HG03097 (cell line): ENCODE measurements at regions not wholly inside any gene's neighbourhood (a gene's known extent, or its start where the extent isn't known, plus 50 kb on each side); places are given as distances from the start of the nearest gene placed in this dataset.

Source experiments
- ATAC-seq: cut with Tn5 transposase; IDR thresholded peaks from one replicate; pipeline ENCODE4 v1.9.1; 2021; ENCODE audit not compliant: unreplicated experiment, low FRiP score

- no peak for ATAC-seq
These were observed 192.8 kb upstream of the THBS1 start for GRCh38 chr15:39388118-39388517.

- no peak for ATAC-seq
These were observed 189.6 kb upstream of the THBS1 start for GRCh38 chr15:39391230-39391629.

GRCh38 chr15:39392469-39393047, 188.3 kb upstream of the THBS1 start:
- ATAC-seq, result no peak

GRCh38 chr15:39393575-39394335, 187.1 kb upstream of the THBS1 start:
- ATAC-seq, result no peak

- ATAC-seq, result no peak
These were observed 186.4 kb upstream of the THBS1 start for GRCh38 chr15:39394496-39394895.

GRCh38 chr15:39396979-39397615, 183.8 kb upstream of the THBS1 start:
- no peak for ATAC-seq

- no peak for ATAC-seq
These were observed 183.0 kb upstream of the THBS1 start for GRCh38 chr15:39397883-39398282.

GRCh38 chr15:39399600-39399999, 181.3 kb upstream of the THBS1 start:
- no peak for ATAC-seq

- no peak for ATAC-seq
These were observed 180.9 kb upstream of the THBS1 start for GRCh38 chr15:39400002-39400401.

- no peak for ATAC-seq
These were observed 179.9 kb upstream of the THBS1 start for GRCh38 chr15:39400821-39401550.

- ATAC-seq, result no peak
These were observed 177.2 kb upstream of the THBS1 start for GRCh38 chr15:39403640-39404117.

GRCh38 chr15:39404767-39405181, 176.1 kb upstream of the THBS1 start:
- ATAC-seq, result no peak

GRCh38 chr15:39406485-39406884, 174.4 kb upstream of the THBS1 start:
- ATAC-seq, result peak; percentile 48

GRCh38 chr15:39407116-39407515, 173.8 kb upstream of the THBS1 start:
- no peak for ATAC-seq

- ATAC-seq, result no peak
These were observed 170.9 kb upstream of the THBS1 start for GRCh38 chr15:39409876-39410530.

GRCh38 chr15:39411102-39411989, 169.5 kb upstream of the THBS1 start:
- peak; percentile 94 for ATAC-seq

- peak; percentile 42 for ATAC-seq
These were observed 167.3 kb upstream of the THBS1 start for GRCh38 chr15:39413558-39413957.

- ATAC-seq, result no peak
These were observed 166.7 kb upstream of the THBS1 start for GRCh38 chr15:39414201-39414600.

- no peak for ATAC-seq
These were observed 165.2 kb upstream of the THBS1 start for GRCh38 chr15:39415634-39416033.

- ATAC-seq, result no peak
These were observed 164.6 kb upstream of the THBS1 start for GRCh38 chr15:39416258-39416657.
